ENCODE measurements at regions not wholly inside any gene's neighbourhood (a gene's known extent, or its start where the extent isn't known, plus 50 kb on each side); places are given as distances from the start of the nearest gene placed in this dataset.
"Not testable (repeated sequence)": the region's sequence is repeated elsewhere in the genome, so short reads cannot be mapped to it uniquely, and the experiment has no call there.

DNA sequence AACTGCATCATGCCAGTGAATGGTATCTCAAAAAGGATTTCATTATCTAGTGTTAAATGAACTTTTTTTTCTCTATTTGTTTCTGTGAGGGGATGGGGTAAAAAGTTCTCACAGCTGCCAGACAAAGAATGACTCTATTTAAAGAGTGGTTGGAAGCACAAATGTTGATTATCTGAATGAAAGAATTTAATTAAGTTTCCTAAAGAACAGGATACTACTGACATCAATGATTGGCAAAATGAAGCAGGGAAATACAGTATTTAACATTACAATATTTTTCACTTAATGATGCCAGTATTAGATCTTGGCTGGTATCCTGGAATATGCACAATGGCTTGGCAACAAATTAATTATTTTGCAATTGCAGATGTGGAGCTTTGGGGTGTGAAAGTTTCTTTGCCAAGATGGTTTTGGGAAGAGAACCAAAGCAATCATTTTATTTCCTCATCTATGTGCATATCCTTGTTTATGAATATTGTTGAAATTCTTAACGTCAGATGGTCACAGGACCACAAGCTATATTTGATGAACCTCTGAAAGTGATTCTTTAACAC lies 336.8 kb downstream of the ARL4A start:
- DNase-seq (ENCODE audit: low read depth in 4 of 4, low spot score in 3 of 4) = no peak

DNA sequence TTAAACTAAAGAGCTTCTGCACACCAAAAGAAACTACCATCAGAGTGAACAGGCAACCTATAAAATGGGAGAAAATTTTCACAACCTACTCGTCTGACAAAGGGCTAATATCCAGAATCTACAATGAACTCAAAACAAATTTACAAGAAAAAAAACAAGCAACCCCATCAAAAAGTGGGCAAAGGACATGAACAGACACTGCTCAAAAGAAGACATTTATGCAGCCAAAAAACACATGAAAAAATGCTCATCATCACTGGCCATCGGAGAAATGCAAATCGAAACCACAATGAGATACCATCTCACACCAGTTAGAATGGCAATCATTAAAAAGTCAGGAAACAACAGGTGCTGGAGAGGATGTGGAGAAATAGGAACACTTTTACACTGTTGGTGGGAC lies 337.6 kb downstream of the ARL4A start:
- DNase-seq (ENCODE audit: low read depth in 4 of 4, low spot score in 3 of 4) = not testable (repeated sequence)

DNA sequence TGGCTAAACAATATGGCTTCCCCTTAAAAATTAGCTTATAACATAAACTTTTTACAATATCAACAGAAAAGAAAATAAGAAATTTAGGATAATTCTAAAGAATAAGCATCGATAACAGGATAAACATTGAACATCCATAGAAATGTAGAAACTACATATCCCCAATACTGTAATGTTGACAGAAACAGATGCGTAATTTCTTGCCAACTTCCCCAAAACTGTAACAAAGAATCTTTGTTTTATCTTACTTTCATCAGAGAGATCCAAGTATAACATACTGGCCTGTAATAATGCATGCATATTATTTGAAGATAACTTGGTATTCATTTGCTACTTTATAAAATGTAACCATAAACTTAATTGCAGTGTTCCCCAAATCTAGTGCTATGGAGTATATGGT lies 339.9 kb downstream of the ARL4A start:
- no peak for DNase-seq (ENCODE audit: low read depth in 4 of 4, low spot score in 3 of 4)

DNA sequence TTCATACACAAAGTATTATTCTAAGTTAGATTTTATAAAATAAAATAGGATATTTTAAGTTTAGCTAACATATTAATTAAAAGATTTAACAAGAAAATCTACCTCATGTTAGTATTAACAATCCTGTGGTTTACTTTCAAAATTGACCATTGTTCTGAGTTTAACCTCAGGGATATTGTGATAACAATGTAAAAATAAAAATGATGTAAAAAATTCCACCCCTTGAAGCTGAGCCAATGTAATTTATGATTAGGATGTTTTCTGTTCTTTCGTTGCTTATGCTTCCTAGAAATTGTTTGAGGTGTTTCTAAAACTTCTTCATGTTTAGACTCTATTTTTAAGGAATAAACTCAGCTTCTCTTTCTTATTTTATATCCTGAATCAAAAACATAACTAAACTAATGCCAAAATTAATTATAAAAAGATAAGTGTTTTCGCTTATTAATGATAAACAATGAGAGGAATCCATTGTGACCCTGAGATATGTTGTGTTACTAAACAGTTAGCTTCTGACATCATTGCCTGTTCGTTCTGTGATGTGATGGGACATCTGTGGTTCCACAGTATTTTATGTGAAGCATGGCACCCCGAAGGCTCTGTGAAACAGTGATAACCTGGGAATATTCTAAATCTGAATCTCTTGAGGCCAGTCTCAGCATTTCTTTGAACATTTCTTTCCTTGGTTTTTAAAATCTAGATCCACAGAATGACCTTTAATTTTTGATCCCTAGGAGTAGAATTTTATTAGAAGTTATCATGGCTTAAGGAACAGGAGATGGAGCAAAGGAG lies 340.8 kb downstream of the ARL4A start:
- no peak for DNase-seq (ENCODE audit: low read depth in 4 of 4, low spot score in 3 of 4)

DNA sequence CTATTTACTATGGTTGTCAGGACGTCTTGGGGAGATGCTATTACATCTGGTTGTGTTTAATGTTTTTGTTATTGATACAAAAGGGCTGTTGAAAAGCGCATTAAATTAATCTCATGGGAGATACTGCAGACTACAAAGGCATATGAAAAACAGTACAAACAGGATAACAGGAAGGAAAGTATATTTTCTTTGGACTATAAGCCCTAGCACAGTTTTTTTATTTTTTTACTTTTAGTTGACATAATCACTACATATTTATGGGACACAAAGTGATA lies 341.3 kb downstream of the ARL4A start:
- no peak for DNase-seq (ENCODE audit: low read depth in 4 of 4, low spot score in 3 of 4)

DNA sequence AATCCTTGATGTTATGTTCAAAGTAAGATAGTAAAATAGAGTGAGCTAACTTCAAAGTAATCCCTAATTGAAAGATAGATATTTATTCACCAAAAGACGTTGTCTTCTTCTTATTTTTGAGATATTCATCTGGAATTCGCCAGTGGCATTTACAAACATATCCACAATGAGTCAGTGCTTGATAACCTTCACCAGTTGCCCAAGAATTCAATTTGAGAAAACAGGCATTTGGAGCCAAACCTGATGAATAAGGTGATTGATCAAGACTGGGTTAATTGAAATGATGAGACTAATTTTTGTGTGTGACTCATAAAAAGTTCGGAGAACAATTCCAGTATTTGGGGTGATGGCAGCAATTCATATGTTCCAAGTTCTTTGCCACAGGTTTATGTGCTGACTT lies 344.0 kb downstream of the ARL4A start:
- DNase-seq (ENCODE audit: low read depth in 4 of 4, low spot score in 3 of 4) = no peak

DNA sequence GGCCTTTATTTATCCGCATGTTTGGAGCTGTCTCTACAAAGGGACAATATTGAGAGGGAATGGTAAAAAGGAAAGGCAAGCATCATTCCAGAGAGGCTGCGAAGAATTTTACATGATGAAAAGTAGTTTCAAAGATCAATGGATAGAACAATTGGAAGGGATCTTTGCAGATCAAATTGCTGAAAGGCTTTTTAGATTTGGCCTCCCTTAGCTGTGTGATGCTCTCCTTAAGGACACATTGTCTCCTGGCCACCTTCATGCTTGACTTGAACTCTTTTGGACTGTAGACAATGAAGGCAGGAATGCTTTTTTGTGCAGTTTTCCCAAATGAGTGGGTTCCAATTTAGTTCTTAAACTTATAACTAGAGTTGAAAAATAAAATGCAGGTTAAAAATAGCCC lies 344.7 kb downstream of the ARL4A start:
- DNase-seq (ENCODE audit: low read depth in 4 of 4, low spot score in 3 of 4) = no peak

DNA sequence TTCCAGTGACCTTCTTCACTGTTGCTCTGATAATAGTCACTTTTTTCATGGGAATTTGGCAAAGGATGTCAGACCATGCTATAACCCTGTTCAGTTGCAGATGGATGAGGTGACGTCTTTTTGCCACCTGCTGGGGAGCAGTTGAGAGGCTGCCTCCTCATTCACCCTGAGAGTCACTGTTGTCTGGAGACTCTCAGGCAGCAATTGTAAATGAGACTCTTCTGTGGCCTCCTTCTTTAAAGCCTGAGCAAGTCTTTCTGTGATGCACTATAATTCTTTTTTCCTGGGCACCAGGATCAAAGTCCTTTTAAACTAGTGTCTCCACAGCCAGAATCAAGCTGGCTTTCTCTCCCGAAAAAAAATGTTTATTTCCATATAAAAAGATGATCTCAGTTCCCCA lies 345.1 kb downstream of the ARL4A start:
- no peak for DNase-seq (ENCODE audit: low read depth in 4 of 4, low spot score in 3 of 4)

DNA sequence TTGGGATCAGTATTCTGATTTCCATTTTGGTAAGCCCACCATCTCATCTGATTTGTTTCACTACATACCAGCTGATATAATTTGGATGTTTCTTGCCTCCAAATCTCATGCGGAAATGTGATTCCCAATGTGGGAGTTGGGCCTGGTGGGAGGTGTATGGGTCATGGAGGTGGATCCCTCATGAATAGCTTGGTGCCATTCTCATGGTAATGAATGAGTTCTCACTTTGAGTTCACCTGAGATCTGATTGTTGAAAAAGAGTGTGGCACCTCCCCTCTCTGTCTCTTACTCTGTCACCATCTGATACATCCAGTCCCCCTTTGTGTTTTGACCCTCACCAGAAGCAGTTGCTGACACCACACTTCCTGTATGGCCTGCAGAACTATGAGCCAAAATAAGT lies 347.3 kb downstream of the ARL4A start:
- no peak for DNase-seq (ENCODE audit: low read depth in 4 of 4, low spot score in 3 of 4)

DNA sequence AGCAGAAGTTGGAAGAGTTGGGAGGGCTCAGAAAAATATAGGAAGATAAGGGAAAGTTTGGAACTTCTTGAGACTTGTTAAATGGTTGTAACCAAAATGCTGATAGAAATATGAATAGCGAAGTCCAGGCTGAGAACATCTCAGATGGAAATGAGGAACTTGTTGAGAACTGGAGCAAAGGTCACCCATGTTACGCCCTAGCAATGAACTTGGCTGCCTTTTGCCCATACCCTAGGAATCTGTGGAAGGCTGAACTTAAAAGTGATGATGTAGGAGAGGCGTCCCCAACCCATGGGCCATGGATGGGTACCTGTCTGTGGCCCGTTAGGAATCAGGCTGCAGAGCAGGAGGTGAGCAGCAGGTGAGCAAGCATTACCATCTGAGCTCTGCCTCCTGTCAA lies 347.8 kb downstream of the ARL4A start:
- no peak for DNase-seq (ENCODE audit: low read depth in 4 of 4, low spot score in 3 of 4)

DNA sequence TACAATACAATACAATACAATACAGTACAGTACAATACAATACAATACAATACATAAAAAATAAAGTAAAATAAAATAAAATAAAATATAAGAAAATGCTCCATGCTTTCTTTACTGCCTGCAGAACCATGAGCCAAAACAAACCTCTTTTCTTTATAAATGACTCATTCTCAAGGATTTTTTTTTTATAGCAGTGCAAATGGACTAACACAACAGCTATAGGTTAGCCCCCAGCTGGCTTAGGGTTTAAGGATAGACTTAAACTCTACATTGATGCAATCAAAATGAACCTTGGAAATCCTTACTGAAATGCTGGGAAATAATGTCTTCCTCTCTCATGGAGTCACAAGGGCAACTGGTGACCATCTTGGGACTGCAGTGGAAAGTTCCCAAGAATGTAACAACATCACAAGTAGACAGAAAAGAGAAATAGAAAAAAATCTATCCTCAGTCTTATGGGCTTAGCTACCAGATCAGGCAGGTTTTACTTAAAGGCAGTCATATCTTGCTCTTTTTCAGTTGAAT lies 348.9 kb downstream of the ARL4A start:
- no peak for DNase-seq (ENCODE audit: low read depth in 4 of 4, low spot score in 3 of 4)

DNA sequence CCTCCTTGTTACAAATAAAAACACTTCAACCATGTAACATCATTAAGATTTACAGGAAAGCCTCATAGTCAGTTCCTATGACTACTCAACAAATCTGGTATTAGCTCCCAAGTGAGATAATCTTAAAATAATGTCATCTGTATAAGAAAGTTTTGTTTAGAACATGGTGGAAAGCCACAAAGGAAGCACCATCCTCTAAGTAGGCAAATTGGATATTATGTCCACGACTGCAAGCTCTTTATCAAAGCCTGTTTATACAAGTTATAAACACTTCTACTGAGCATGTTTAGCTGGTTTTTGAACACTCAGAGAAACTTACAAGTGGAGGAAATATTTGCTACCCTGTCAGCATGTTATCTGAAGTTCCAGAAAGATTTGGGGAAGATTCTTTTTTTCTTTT lies 349.8 kb downstream of the ARL4A start:
- DNase-seq (ENCODE audit: low read depth in 4 of 4, low spot score in 3 of 4) = no peak

DNA sequence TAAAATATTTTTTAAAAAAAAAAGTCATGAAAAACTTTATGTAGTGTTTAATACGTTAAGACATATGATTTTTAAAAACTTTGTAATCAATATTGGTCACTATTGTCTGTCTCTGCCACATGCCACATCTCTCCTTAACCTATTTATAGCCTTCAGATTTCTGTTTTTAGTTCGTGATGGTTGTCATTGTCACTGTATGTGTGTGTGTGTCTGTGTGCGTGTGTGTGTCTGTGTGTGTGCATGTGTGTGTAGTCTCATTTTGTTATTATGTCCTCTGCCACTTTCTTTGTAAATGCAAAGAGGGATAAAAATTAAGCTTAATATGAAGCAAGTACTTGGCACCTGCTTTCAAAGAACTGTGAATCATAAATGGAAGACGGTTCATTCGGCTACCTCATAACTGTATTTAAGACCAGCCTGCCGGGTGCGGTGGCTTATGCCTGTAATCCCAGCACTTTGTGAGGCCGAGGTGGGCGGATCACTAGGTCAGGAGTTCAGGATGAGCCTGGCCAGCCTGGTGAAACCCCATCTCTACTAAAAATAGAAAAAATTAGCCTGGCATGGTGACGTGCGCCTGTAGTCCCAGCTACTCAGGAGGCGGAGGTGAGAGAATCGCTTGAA lies 354.0 kb downstream of the ARL4A start:
- DNase-seq (ENCODE audit: low read depth in 4 of 4, low spot score in 3 of 4) = no peak

DNA sequence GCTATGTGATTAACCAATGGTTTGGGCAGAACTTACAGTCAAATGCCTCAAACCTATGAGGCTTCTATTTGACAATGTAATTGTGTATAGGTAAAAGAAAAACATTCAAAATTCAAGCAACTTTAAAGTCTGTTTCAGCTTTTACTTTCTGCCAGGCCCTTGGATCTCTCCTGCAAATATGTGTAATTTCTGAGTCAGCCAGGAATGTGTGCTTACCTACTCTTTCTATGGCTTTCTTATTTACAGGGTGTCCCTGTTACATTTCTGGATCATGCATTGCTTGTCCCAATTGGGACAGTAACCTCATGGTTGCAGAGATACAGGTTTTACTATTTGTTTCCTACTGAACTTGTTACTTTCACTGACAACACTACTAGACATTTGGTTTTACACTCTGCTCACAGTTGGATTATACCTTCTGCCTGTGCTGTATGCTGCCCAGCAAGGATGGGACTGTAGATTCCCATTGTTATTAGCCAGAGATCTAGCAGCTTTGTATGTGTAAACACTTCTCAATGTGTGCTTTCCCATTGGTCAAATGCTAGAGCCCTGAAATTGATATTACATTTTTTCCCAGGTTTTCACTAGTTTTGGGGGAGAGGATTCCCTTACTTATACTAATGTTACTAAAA lies 355.3 kb downstream of the ARL4A start:
- no peak for DNase-seq (ENCODE audit: low read depth in 4 of 4, low spot score in 3 of 4)

DNA sequence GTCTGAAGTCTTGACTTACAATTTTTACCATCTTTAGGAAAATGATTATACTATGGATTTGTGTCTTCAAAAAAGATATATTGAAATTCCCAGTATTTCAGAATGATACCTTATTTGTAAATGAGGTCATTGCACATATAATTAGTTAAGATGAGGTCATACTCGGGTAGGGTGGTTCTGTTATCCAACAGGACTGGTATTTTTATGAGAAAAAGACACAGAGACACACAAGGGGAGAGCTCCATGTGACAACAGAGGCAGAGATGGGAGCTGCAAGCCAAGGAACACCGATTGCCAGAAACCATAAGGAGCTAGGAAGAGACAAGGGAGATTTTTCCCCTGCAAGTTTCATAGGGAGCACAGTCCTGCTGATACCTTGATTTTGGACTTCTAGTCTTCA lies 356.9 kb downstream of the ARL4A start:
- DNase-seq (ENCODE audit: low read depth in 4 of 4, low spot score in 3 of 4) = no peak

DNA sequence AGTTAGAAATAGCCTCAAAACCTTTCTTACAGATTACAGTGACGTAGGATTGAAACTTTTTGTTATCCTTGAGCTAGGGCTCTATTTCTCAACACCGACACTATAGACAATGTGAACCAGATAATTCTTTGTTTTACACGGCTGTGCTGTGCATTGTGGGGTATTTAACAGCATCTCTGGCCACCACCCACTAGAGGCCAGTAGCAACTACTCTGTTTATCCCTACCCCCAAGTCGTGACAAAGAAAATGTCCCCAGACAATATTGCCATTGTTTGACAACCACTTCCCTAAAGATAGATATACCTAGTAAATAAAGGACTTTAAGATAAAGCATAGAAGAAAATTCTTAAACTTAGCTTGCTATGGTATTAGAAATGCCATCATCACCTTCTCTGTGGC lies 359.6 kb downstream of the ARL4A start:
- DNase-seq (ENCODE audit: low read depth in 4 of 4, low spot score in 3 of 4) = no peak

DNA sequence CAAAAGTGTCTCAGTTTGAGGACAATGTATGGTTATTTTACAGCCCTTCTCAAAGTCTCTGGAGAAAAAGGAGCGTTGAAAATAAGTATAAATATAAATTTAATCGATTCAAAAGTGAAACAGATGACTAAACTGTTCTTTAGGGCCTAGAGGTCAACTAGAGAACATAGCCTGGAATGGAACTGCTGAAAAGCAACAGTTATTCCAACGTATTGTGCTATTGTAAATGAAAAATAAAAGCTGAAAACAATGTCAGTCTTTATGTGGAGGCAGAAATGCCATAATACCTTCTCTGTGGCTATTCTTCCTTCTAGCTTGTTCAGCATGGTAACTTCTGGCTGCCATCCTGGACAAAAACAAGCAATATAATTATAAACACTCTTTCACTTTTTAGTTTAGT lies 362.5 kb downstream of the ARL4A start:
- no peak for DNase-seq (ENCODE audit: low read depth in 4 of 4, low spot score in 3 of 4)

DNA sequence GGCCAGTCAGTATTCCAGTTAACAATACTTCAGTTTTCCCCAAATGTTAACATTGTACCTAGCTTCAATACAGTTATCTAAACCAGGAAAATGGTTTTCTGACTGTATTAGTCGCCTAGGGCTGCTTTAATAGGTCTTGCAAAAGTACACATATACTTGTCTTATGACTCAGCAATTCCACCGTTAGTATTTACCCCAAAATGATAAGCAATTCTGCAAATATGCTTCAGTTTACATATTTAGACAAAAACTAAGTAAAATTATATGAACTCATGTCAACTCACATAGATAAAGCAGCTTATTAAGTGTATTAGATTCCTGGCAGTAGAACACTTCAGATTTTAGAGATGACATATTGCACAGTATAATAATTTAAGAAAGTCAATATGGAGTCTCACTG lies 363.3 kb downstream of the ARL4A start:
- no peak for DNase-seq (ENCODE audit: low read depth in 4 of 4, low spot score in 3 of 4)

DNA sequence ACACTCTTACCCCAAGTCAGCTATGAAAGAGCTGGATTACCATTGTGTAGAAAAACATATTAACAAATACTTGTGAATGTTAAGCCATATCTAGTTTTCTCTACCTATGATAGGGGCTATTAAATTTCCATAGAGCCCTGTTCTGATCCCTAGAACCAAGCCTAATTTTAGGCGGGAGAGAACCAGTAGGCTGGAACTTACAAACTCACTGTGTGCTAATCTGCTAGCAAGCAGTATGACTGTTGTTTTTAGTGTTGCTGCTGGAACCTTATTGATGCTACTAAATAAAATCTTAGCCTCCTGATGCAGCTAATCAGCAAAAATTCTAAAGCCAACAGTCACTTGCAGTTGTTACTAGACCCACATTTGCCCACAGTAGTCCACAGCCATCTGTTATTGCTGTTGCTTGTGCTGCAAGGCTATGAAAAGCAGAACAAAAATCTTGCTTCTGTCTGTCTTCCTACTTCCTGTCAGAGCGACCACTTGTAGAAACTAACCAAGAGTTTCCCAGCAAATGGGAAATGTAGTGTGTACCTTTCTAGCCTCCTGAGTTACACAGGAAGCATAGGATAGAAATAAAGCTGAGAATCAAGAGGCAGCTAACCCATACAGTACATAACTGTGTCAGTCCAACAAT lies 368.4 kb downstream of the ARL4A start:
- DNase-seq (ENCODE audit: low read depth in 4 of 4, low spot score in 3 of 4) = no peak

DNA sequence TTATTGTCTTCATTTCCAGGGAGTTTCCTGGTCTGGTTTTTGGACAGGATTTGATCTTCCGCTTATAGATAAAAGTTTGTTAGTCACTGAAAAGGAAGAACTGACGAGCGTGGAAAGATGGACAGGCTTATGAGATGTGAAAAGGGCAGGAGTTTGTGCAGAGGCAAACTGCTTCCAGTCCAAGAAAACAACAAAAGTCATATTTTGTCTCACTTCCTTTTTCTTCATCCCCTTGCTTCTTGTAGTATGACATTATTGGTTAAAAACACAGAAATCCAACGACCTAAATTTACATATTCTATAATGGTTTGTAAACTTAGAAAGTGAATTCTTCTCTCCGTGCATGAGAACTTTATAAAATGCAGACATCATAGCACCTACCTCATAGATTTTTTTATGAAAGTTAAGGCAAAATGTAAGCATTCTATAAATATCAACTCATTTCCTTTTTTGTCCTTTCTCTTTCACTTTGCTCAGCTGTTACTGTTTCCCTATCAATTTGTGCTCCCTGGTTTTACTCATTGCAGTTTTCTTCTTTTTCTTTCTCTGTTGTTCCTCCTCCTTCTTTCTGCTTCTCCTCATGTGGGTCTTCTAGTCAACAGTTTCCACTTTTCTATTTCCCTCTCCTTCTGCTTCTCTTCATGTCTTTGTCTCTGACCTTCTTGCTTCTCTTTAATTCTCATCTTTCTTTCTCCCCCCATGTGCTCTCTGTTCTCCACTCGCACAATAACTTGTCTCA lies 370.2 kb downstream of the ARL4A start:
- DNase-seq (ENCODE audit: low read depth in 4 of 4, low spot score in 3 of 4) = no peak

DNA sequence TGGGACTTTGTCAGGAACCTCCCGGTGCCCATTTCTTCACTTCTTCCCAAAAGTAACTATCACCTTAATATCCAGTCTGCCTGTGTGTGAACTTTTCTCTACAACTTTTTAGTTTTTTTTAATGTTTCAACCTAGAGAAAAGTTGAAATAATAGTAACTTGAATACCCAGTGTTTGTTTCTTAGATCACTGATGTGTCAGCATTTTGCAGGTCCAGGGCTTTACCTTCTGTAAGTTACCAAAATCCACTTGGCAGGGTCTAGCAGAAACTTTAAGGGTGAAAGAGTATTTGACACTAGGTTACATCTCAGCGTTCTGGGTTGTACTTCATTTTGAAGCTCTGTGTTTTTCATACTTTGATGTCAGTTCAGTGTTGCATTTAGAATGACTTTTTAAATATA lies 372.7 kb downstream of the ARL4A start:
- no peak for DNase-seq (ENCODE audit: low read depth in 4 of 4, low spot score in 3 of 4)
